Activated T-cell treated with anti-CD3 and anti-CD28 coated beads, Interleukin-2, amount 50 U/mL, for 24 hours (primary cell): ENCODE measurements at regions not wholly inside any gene's neighbourhood (a gene's known extent, or its start where the extent isn't known, plus 50 kb on each side); places are given as distances from the start of the nearest gene placed in this dataset.

Experiments used
- DNase-seq: peaks from one replicate; pipeline ENCODE4 v3.0.0-alpha.2; 2020
- H3K27ac Mint-ChIP-seq: 2 replicates; pipeline ENCODE4 v1.8.0; 2020; ENCODE audit warnings: mild to moderate bottlenecking, mixed read lengths
- H3K27me3 Mint-ChIP-seq: 2 replicates; pipeline ENCODE4 v1.8.0; 2020; ENCODE audit warnings: mixed read lengths
- H3K36me3 Mint-ChIP-seq: 2 replicates; pipeline ENCODE4 v1.8.0; 2020; ENCODE audit warnings: low read depth, mixed read lengths
- H3K4me1 Mint-ChIP-seq: 2 replicates; pipeline ENCODE4 v1.8.0; 2020; ENCODE audit warnings: low read depth, mixed read lengths
- H3K4me3 Mint-ChIP-seq: 2 replicates; pipeline ENCODE4 v1.8.0; 2020; ENCODE audit warnings: mild to moderate bottlenecking, moderate library complexity, mixed read lengths
- H3K9me3 Mint-ChIP-seq: 2 replicates; pipeline ENCODE4 v1.8.0; 2020; ENCODE audit warnings: mixed read lengths

DNA sequence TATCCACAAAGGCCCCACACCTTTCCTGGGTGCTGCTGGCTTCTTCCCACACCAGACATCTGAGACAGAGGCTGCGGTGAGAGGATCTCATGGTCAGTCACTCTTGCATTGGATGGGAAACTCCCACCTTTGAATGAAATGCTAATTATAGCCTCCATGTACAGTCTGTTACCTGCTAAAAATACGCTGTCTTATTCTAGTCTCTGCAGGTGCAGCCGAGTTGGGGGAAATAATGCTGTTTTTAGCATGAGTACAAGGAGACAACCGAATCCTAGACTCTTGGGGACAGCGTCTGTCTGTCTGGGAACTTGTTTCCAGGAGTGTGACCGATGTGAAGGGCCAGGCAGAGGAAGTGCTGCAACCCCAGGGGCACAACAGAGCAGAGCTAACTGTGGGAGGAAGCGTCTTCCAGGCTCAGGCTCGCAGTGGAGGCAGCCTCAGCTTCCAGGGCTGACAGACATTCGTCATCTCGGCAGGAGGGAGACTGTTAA is 286.2 kb downstream of the PREX1 start:
- Mint-ChIP-seq H3K27me3 (peaks cover 34% of the 10 kb centered on the region), H3K36me3 (no peaks in the 10 kb centered on the region), H3K27ac (no peak overlapping the region), H3K4me1 (no peaks in the 10 kb centered on the region), H3K9me3 (peaks cover 3% of the 10 kb centered on the region), H3K4me3 (no peak overlapping the region)
- DNase-seq: no peak

DNA sequence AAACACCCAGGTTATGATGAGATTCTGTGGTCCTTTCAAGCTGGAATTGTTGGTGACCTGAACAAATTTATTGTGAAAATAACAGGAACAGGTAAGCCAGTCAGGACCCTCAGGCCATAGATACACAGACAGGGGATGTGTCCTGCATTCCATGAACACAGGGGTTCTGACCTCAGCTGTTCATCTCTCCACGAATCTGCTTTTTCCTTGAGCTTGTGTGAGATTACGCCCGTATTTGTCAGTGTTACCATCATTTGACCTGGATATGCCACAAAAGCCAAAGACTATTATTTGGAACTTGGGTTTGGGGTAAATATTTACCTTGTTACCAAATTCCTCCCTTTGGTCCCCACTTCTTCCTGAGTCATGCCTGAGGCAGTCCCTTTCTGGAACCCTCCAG is 288.9 kb downstream of the PREX1 start:
- H3K9me3 Mint-ChIP-seq: peaks cover 3% of the 10 kb centered on the region
- DNase-seq: no peak
- no peaks in the 10 kb centered on the region for H3K4me1 Mint-ChIP-seq
- H3K4me3 Mint-ChIP-seq: no peak overlapping the region
- no peak overlapping the region for H3K27ac Mint-ChIP-seq
- peaks cover 19% of the 10 kb centered on the region for H3K27me3 Mint-ChIP-seq
- H3K36me3 Mint-ChIP-seq: no peaks in the 10 kb centered on the region

DNA sequence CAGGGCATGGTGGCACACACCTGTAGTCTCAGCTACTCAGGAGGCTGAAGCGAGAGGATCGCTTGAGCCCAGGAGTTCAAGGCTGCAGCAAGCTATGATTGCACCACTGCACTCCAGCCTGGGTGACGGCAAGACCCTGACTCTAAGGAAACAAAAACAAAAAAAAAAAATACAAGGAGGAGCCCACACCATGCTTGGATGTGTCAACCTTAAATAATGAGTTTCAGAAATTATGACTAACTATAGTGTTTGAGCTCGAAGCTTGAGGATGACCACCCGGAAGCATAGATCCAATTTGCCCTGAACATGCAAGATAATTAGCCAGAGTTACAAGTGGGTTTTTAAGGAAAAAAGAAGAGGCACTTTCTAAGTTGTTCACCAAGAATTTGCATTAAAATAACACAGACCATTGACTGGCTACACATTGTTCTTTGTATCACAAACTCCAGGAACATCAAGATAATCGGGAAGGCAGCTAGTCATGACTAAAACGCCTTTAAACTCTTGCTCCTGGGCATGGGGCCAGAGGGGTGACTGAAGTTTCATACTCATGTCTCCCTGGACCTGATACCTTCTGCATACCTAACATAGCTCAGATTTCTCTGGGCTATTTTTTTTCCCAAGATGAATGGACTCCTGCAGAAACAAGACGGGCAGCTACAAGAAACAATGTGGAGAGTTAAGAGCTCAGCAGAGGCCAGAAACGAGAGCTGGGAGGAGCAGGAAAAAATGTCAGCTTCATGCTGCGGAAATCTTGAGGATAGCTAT is 289.6 kb downstream of the PREX1 start:
- H3K4me1 Mint-ChIP-seq: no peaks in the 10 kb centered on the region
- no peak overlapping the region for H3K4me3 Mint-ChIP-seq
- DNase-seq: no peak
- H3K36me3 Mint-ChIP-seq: no peaks in the 10 kb centered on the region
- peaks cover 17% of the 10 kb centered on the region for H3K27me3 Mint-ChIP-seq
- H3K9me3 Mint-ChIP-seq: peaks cover 3% of the 10 kb centered on the region
- H3K27ac Mint-ChIP-seq: no peak overlapping the region

DNA sequence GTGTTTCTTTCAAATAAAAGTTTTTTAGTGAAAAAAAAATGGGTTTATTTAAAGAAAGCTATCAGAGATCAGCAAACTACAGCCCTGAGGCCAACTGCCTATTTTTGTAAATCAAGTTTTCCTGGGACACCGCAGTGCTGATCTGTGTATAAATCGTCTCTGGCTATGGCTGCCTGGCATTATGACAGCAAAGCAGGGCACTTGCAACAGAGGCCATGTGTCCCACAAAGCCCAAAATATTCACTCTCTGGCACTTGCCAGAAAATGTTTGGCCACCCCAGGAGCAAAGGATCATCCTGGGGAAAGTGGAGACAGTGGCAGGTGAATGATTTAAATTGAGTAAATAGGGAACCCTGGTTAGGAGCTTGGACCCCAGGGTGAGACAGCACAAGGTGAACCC is 291.6 kb downstream of the PREX1 start:
- no peaks in the 10 kb centered on the region for H3K9me3 Mint-ChIP-seq
- no peaks in the 10 kb centered on the region for H3K36me3 Mint-ChIP-seq
- H3K27me3 Mint-ChIP-seq: peaks cover 6% of the 10 kb centered on the region
- no peak for DNase-seq
- no peak overlapping the region for H3K27ac Mint-ChIP-seq
- H3K4me3 Mint-ChIP-seq: no peak overlapping the region
- H3K4me1 Mint-ChIP-seq: no peaks in the 10 kb centered on the region

DNA sequence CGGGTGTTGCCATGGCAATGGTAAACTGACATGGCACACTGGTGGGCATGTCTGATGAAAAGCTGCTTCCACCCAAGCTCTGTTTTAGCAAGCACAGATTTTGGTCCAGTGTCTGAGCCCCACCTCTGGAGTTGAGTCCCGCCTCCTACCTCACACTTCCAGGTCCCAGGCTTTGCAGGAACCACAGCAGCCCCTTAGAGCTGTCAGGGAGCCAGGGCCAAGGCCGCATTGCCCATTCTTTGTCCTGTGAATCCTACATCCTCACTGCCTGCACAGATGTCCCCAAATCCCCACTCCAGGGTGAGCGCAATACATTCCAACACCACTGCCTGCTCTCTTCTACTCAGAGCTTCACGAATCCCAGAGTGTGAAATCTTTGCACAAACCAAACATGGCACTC is 292.2 kb downstream of the PREX1 start:
- H3K4me3 Mint-ChIP-seq: no peak overlapping the region
- H3K9me3 Mint-ChIP-seq: no peaks in the 10 kb centered on the region
- H3K27ac Mint-ChIP-seq: no peak overlapping the region

DNA sequence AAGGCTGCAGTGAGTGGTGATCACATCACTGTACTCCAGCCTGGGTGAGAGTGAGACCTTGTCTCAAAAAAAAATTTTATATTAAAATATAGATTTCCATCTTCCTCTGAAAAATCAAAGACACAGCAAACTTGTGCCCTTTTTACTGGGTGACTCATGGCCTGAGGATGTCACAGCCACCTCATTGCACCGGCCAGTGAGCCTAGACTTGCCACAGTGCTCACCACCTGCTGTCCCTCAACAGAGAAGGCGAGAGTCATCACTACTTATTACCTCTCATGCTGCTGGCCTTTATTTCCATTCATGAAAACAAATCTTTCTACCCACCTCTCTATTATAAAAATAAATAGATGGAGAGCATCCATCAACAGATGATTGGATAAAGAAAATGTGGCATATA is 295.8 kb downstream of the PREX1 start:
- Mint-ChIP-seq H3K4me1 (no peaks in the 10 kb centered on the region), H3K27ac (no peak overlapping the region), H3K36me3 (no peaks in the 10 kb centered on the region), H3K4me3 (no peak overlapping the region), H3K27me3 (peaks cover 15% of the 10 kb centered on the region), H3K9me3 (no peaks in the 10 kb centered on the region)
- DNase-seq: no peak

More for the DNA sequence above, 292.2 kb downstream of the PREX1 start:
- Mint-ChIP-seq H3K4me1 (no peaks in the 10 kb centered on the region), H3K36me3 (no peaks in the 10 kb centered on the region), H3K27me3 (peaks cover 9% of the 10 kb centered on the region)
- DNase-seq: no peak

DNA sequence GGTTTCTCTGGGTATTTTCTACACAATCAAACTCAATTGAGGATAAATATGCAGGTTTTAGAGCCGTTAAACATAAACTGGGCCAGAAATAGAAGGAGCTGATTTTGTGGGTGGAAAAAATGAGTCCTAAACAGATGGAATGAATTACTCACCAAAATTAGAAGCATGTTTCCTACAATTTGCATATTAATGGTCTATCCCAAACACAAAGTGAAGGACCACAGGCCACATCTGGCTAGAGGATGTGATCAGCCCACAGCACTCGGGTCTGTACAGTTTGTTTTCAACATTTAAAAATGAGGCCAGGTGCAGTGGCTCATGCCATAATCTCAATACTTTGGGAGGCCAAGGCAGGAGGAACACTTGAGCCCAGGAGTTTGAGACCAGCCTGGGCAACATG is 296.3 kb downstream of the PREX1 start:
- H3K4me3 Mint-ChIP-seq: no peak overlapping the region
- peaks cover 15% of the 10 kb centered on the region for H3K27me3 Mint-ChIP-seq

DNA sequence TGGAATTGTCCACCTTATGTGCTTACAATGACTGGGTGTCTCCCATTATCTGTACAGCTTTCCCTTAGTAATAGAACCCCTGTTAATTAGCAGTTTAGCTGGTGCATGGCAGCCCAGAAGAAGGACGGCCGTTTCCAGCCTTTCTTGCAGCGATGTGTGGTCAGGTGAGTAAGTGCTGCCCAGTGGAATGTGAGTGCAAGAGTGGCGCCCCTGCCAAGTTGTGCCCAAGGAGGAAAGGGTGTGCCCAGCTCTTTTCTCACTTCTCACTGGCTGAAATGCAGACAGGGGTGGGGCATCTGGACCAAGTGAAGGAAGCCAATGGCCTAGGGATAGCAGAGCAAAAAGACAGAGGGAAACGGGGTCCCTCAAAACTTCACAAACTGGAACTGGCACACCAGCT is 296.8 kb downstream of the PREX1 start:
- peaks cover 15% of the 10 kb centered on the region for H3K27me3 Mint-ChIP-seq
- H3K4me1 Mint-ChIP-seq: no peaks in the 10 kb centered on the region

More for the DNA sequence above, 296.3 kb downstream of the PREX1 start:
- H3K9me3 Mint-ChIP-seq: no peaks in the 10 kb centered on the region
- no peaks in the 10 kb centered on the region for H3K4me1 Mint-ChIP-seq
- no peak overlapping the region for H3K27ac Mint-ChIP-seq
- no peak for DNase-seq
- H3K36me3 Mint-ChIP-seq: no peaks in the 10 kb centered on the region

DNA sequence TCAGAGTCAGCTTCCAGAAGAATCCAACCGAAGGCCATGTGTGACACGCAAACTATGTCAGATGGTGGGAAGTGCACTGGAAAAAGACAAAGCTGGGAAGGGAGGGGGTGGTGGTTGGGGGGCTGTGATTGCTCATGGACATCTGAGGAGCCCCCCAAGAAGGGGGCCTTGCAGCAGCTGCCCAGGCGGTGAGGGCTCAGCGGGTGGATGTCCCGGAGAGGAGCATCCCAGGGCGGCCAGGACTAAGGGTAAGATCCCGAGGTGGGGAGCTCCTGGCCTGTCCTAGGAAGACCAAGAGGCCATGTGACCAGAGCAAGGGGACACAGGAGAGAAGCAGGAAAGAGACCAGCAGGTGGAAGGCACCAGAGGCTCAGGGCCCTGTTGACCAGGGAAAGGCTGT is 299.5 kb downstream of the PREX1 start:
- Mint-ChIP-seq H3K4me1 (no peaks in the 10 kb centered on the region), H3K27me3 (peaks cover 23% of the 10 kb centered on the region), H3K36me3 (no peaks in the 10 kb centered on the region), H3K4me3 (no peak overlapping the region), H3K27ac (no peak overlapping the region), H3K9me3 (no peaks in the 10 kb centered on the region)
- no peak for DNase-seq

More for the DNA sequence above, 296.8 kb downstream of the PREX1 start:
- no peaks in the 10 kb centered on the region for H3K36me3 Mint-ChIP-seq
- H3K9me3 Mint-ChIP-seq: no peaks in the 10 kb centered on the region
- H3K27ac Mint-ChIP-seq: no peak overlapping the region
- no peak for DNase-seq
- H3K4me3 Mint-ChIP-seq: no peak overlapping the region

DNA sequence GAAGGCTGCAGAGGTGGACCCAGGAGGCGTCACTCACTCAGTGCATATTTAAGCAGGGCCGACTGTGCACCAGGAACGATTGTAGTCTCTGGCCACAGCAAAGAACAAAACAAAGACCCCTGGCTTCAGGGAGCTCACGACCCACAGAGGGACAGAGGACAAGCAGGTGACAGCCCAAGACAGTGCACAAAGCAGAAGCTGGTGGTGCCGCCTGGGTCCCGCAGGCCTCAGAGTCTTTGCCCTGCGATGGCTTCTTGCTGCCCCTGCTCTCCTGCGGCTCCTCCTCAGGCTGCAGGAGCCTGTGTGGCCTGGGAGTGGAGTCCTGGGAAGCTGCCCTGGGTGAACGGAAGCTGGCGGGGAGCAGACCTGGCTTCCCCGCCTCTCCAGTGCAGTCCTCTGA is 300.0 kb downstream of the PREX1 start:
- DNase-seq: no peak
- Mint-ChIP-seq H3K27ac (no peak overlapping the region), H3K4me3 (no peak overlapping the region), H3K9me3 (no peaks in the 10 kb centered on the region), H3K4me1 (no peaks in the 10 kb centered on the region), H3K27me3 (peaks cover 25% of the 10 kb centered on the region), H3K36me3 (no peaks in the 10 kb centered on the region)

DNA sequence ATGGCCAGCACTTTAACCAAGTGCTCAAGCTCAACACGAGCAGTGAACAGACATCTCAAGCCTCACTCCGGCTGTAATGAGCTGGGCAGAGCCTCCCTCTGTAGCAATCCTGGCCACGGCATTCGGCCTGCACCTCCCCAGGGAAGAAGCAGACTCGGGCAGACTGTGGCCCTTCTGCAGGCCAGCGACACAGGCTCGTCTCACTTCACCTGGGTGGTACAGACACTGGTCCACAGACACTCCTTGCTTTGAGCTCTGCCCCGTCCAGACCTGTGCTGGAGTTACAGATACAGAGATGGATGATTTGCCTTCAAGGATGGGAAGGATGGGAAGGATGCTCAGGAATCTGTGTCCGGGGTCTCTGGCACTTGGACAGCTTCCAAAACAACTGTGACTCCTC is 300.9 kb downstream of the PREX1 start:
- DNase-seq: no peak
- Mint-ChIP-seq H3K27me3 (peaks cover 25% of the 10 kb centered on the region), H3K4me3 (no peak overlapping the region), H3K27ac (no peak overlapping the region), H3K9me3 (no peaks in the 10 kb centered on the region), H3K36me3 (no peaks in the 10 kb centered on the region), H3K4me1 (no peaks in the 10 kb centered on the region)

DNA sequence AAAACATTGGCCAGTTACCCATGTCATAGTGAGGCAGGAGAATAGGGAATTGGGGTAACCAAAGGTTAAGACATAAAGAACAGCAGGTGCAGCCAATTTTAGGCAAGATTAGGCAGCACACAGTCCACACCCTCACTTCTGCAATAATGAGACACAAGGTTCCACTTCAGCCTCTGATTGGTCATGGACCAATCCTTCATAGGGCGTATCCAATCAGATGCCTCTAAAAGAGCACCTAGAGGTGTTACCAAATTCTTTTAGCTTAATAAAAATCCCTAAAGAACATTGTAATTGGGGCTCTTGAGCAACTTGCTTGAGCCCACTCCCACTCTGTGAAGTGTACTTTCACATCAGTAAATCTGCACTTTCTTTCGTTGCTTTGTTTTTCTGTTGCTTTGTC is 302.4 kb downstream of the PREX1 start:
- H3K9me3 Mint-ChIP-seq: no peaks in the 10 kb centered on the region
- H3K36me3 Mint-ChIP-seq: no peaks in the 10 kb centered on the region
- no peak overlapping the region for H3K27ac Mint-ChIP-seq
- no peak for DNase-seq
- peaks cover 25% of the 10 kb centered on the region for H3K27me3 Mint-ChIP-seq
- H3K4me1 Mint-ChIP-seq: no peaks in the 10 kb centered on the region
- no peak overlapping the region for H3K4me3 Mint-ChIP-seq

DNA sequence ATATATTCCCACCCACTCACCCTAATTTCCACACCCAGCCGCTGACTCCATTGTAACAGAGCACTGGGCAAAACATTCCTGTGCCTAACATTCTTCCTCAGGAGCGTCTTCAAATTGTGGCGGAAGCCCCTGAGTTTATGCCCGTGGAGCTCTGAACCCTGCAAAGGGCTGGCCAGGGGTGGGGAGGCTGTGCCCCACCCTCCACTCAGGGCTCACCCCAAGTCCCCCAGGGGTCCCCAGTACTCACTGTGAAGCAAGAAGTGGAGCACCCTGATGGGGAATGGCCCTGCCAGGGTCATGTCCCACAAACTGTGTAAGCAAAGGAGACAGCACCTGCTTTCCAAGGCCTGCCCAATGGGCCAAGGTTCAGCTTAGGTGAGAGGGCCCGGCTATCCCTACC is 303.2 kb downstream of the PREX1 start:
- no peaks in the 10 kb centered on the region for H3K4me1 Mint-ChIP-seq
- no peaks in the 10 kb centered on the region for H3K36me3 Mint-ChIP-seq
- H3K27ac Mint-ChIP-seq: no peak overlapping the region
- no peak overlapping the region for H3K4me3 Mint-ChIP-seq
- peaks cover 28% of the 10 kb centered on the region for H3K27me3 Mint-ChIP-seq
- H3K9me3 Mint-ChIP-seq: no peaks in the 10 kb centered on the region
- no peak for DNase-seq

DNA sequence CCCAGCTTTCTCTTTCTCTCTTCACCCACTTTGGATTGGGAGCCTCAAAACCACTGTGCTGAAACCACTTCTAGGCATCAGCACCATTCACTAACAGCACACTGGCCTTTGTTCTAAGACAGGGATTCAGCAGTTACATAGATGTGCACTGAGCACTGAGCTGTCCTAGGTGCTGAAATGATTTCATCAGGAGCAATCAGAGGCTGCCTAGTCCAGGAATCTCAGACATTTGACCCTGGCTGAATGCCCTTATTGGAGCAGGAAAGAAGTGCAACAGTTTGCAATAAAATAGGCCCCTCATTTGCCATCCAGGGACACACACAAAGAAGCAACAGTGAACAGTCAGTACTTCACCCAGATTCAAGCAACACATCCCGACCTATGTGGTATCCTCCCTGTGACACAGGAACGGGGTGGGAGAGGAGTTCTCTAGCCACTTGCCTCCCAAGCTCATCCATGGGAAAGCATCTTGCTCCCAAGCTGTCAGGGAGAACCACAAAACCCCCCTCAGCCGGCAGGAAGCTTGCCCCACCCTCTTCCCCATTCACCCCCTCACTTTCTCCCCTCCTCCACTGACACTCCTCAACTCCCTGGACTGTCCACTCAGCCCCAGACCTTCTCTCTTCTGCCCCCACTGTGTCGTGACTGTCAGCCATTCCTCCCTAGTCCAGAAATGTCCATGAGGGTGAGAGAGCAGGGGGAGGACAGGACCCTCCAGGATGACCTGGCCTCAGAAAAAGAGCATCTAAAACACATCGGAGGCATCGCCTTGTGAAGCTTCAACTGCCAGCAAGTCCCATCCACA is 304.4 kb downstream of the PREX1 start:
- no peak for DNase-seq
- Mint-ChIP-seq H3K9me3 (no peaks in the 10 kb centered on the region), H3K36me3 (no peaks in the 10 kb centered on the region)

DNA sequence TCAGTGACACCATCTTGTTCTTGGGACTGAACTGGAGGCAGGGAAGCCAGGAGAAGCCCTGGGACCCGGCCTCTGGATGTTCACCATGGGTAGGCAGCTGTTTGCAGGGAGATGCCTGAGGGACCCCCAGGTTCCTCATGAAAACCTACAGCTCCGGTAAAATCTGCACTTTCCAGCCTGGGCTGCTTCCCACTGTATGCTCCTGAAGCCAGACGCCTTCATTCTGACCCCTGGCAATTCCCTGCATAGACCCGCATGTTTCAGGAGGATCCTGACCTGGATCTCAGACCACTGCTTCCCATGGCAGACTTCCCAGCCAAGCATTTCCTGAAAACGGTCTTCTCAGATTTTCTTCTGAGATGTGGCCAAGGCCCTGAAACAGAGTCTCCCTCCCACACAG is 306.7 kb downstream of the PREX1 start:
- DNase-seq: no peak
- H3K9me3 Mint-ChIP-seq: no peaks in the 10 kb centered on the region
- no peak overlapping the region for H3K27ac Mint-ChIP-seq
- no peaks in the 10 kb centered on the region for H3K36me3 Mint-ChIP-seq
- H3K27me3 Mint-ChIP-seq: peaks cover 28% of the 10 kb centered on the region
- H3K4me3 Mint-ChIP-seq: no peak overlapping the region
- peaks cover 2% of the 10 kb centered on the region for H3K4me1 Mint-ChIP-seq

More for the DNA sequence above, 304.4 kb downstream of the PREX1 start:
- H3K27ac Mint-ChIP-seq: no peak overlapping the region
- H3K4me1 Mint-ChIP-seq: no peaks in the 10 kb centered on the region
- peaks cover 23% of the 10 kb centered on the region for H3K27me3 Mint-ChIP-seq
- H3K4me3 Mint-ChIP-seq: no peak overlapping the region
